GM08714 (cell line): ENCODE measurements at regions not wholly inside any gene's neighbourhood (a gene's known extent, or its start where the extent isn't known, plus 50 kb on each side); places are given as distances from the start of the nearest gene placed in this dataset.

ENCODE experiments used
- H3K4me3 ChIP-seq: fragments of 200-500 bp; sonication (Bioruptor generic); 2 replicates; pipeline ENCODE4 v1.5.1; 2014; ENCODE audit warnings: mild to moderate bottlenecking, low read length, inconsistent platforms
- ZNF274 ChIP-seq: IDR thresholded peaks from 2 replicates; pipeline ENCODE4 v1.6.1; 2012; ENCODE audit warnings: mild to moderate bottlenecking, low read depth, low read length

- no peak for TF ChIP-seq ZNF274
- no peak overlapping the region for H3K4me3 ChIP-seq
These were observed 1242.7 kb upstream of the MIR17HG start for GRCh38 chr13:90104764-90105163.

DNA sequence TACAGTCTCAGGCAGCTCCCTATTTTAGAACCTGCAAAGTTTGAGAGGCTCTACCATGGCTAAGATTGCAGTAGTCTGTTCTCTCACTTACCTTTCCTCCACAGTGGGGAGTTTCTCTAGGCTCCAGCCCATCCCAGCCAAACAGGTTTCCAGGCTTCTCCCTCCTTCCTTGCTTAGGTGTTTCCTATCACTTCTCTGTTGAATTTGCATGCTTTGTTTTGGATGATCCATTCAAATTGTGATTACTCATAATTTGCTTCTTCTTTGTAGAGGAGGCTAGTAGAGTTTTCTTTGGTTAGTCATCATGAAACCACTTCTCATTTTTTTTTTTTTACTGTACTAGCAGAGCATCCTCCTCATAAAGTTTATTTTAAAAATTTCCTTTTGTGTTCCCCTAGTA, 1242.2 kb upstream of the MIR17HG start:
- H3K4me3 ChIP-seq = no peak overlapping the region

DNA sequence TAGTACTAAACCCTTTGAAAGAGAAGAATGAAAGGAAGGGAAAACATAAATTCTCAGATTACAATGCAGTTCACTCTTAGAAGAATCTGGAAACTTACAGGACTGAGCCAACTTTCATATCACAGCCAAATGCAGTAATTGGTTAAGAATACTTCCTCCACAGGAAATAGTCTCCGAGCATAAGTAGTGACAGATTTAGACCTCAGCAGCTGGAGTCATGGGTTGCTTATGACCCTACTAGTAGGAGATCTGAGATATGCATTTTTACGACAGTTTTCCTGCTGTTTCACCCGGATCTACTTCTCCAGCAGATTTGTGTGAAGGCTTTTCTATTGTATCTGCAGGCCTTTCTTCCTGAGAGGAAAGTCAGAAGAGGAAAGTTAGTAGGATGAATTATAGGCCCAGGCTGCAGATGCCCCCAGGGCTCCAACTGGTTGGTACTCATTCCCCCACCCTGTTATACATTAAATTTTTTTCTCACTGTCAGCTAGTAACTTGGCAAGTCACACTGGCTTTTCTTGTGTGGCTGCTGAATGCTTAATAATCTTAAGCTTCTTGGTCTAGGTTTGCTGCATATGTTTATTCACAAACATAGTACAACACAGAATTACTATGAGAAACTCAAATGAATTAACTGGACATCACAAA, 1241.5 kb upstream of the MIR17HG start:
- no peak overlapping the region for H3K4me3 ChIP-seq
- TF ChIP-seq ZNF274 = no peak

More for the DNA sequence above, 1242.2 kb upstream of the MIR17HG start:
- no peak for TF ChIP-seq ZNF274

DNA sequence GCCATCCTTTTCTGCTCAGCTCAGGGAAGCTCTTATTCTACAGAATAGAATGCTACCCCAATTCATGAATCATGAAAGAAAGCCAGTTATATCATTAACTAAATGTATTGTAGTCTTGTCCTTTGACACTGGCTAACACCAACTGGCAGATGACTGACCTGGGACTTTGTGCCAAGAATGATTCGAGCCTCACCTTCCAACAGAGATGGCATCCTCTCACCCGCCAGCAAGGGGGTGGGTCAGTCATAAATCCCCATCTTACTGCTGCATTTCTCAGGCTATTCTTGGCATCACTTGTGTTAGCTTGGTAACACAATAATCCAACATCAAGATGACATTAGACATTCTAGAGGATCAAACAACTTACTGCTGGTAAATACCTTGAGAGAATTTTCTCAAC, 1239.8 kb upstream of the MIR17HG start:
- TF ChIP-seq ZNF274 = no peak
- no peak overlapping the region for H3K4me3 ChIP-seq

- no peak for TF ChIP-seq ZNF274
- no peak overlapping the region for H3K4me3 ChIP-seq
These were observed 1238.9 kb upstream of the MIR17HG start for GRCh38 chr13:90108547-90108946.

GRCh38 chr13:90116121-90116520, 1231.4 kb upstream of the MIR17HG start:
- TF ChIP-seq ZNF274 = no peak

GRCh38 chr13:90118467-90119071, 1228.9 kb upstream of the MIR17HG start:
- H3K4me3 ChIP-seq = no peak overlapping the region
- no peak for TF ChIP-seq ZNF274

More at GRCh38 chr13:90116121-90116520, 1231.4 kb upstream of the MIR17HG start:
- no peak overlapping the region for H3K4me3 ChIP-seq

DNA sequence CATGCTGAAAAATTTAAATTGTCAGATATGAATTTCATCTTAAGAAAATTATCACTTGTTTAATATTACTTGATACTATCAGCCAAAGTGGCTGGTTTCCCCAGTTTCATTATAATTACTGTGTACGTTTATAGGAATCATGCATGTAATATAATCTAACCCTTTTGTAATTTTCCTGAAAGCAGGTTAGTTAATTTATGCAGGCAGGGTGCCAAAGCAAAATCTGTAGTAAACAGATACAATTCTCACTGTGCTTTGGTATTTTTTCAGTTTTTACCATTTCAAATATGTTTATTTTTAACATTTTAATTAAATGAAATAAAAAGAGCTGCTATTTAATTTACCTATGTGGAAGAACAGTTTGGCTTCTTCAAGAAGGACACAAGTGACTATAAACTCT, 1227.5 kb upstream of the MIR17HG start:
- no peak for TF ChIP-seq ZNF274
- no peak overlapping the region for H3K4me3 ChIP-seq

DNA sequence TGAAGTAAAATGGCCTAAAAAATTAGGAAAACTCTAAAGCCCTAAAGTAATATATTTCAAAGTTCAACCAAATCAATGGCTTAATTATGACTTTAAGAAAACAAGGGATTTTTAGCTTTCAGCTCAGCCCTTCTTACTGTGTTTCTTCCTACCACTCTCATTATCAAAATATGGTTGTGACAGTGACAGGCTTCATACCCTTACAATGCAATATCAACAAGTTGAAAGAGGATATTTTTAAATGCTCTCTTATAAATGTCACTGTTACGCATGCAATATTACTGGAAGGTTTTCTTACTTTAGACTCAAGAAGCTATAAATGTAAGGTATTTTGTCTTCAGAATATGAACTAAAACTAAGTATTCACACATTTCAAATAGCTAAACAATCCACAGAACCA, 1225.7 kb upstream of the MIR17HG start:
- TF ChIP-seq ZNF274 = no peak
- no peak overlapping the region for H3K4me3 ChIP-seq

DNA sequence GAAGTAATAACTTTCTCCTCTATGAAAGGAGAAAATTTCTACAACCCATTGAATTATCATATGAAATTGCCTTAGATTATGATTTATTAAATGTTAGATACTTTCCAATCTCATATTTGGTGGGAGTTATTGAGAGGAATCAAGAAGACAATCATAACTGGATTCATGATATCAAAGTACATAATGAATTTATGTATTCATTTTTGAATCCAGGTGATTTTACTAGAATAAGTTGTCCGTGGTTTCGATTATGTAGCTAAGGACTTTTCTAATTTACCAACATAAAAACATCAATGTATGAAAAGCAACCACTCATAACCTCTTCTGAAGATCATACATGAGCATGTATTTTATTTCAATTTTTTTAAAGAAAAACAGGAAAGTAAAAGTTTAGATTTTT, 1225.0 kb upstream of the MIR17HG start:
- H3K4me3 ChIP-seq = no peak overlapping the region
- no peak for TF ChIP-seq ZNF274

GRCh38 chr13:90135558-90135957, 1211.9 kb upstream of the MIR17HG start:
- TF ChIP-seq ZNF274 = no peak
- no peak overlapping the region for H3K4me3 ChIP-seq

- H3K4me3 ChIP-seq = no peak overlapping the region
- no peak for TF ChIP-seq ZNF274
These were observed 1205.2 kb upstream of the MIR17HG start for GRCh38 chr13:90142251-90142650.

- H3K4me3 ChIP-seq = no peak overlapping the region
- no peak for TF ChIP-seq ZNF274
These were observed 1193.1 kb upstream of the MIR17HG start for GRCh38 chr13:90154311-90154960.

GRCh38 chr13:90156390-90156789, 1191.1 kb upstream of the MIR17HG start:
- H3K4me3 ChIP-seq = no peak overlapping the region
- TF ChIP-seq ZNF274 = no peak

DNA sequence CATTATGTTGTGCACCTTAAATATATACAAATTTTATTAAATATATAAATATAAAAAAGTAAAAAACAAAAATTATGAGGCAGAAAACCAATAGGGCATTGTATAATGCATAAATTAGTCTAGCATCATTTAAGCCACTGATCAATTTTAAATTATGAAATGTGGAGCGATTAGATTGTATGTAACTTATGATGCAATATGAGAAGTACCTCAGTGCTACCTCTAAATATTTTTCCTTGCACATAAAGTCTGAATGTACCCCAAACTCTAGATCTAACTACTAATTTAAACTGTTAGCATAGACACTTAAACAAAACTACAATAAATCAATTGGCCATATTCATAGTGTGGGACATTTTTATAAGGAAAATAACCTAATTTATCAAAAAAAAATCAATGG, 1178.5 kb upstream of the MIR17HG start:
- H3K4me3 ChIP-seq = no peak overlapping the region
- no peak for TF ChIP-seq ZNF274
